ENCODE measurements at regions not wholly inside any gene's neighbourhood (a gene's known extent, or its start where the extent isn't known, plus 50 kb on each side); places are given as distances from the start of the nearest gene placed in this dataset.
"Not testable (repeated sequence)": the region's sequence is repeated elsewhere in the genome, so short reads cannot be mapped to it uniquely, and the experiment has no call there.

- no peaks in the 10 kb centered on the region for H3K9me3 ChIP-seq (ENCODE audit: control insufficient read depth in 1 of 2, low read length in 2 of 2)
- H3K4me1 ChIP-seq (ENCODE audit: control insufficient read depth in 1 of 2, insufficient read depth in 2 of 2, low read length in 2 of 2) = no peaks in the 10 kb centered on the region
- no peak overlapping the region for H3K27ac ChIP-seq (ENCODE audit: low read length)
- H3K4me3 ChIP-seq (ENCODE audit: low read depth in 1 of 2, low read length in 2 of 2) = no peak overlapping the region
- no peaks in the 10 kb centered on the region for H3K27me3 ChIP-seq (ENCODE audit: low read depth, low read length)
- no peaks in the 10 kb centered on the region for H3K36me3 ChIP-seq (ENCODE audit: control insufficient read depth in 1 of 2, insufficient read depth in 2 of 2, low read length in 2 of 2)
Observed at GRCh38 chr11:98289617-98290263, 731.0 kb upstream of the CNTN5 start.

- Histone ChIP-seq H3K9me3 (ENCODE audit: control insufficient read depth in 1 of 2, low read length in 2 of 2) (no peaks in the 10 kb centered on the region), H3K36me3 (ENCODE audit: control insufficient read depth in 1 of 2, insufficient read depth in 2 of 2, low read length in 2 of 2) (no peaks in the 10 kb centered on the region), H3K27ac (ENCODE audit: low read length) (no peak overlapping the region), H3K4me1 (ENCODE audit: control insufficient read depth in 1 of 2, insufficient read depth in 2 of 2, low read length in 2 of 2) (no peaks in the 10 kb centered on the region), H3K27me3 (ENCODE audit: low read depth, low read length) (no peaks in the 10 kb centered on the region), H3K4me3 (ENCODE audit: low read depth in 1 of 2, low read length in 2 of 2) (no peak overlapping the region)
Observed at GRCh38 chr11:98296091-98296880, 724.5 kb upstream of the CNTN5 start.

- no peak overlapping the region for H3K27ac ChIP-seq (ENCODE audit: low read length)
- H3K9me3 ChIP-seq (ENCODE audit: control insufficient read depth in 1 of 2, low read length in 2 of 2) = no peaks in the 10 kb centered on the region
- H3K27me3 ChIP-seq (ENCODE audit: low read depth, low read length) = no peaks in the 10 kb centered on the region
- H3K4me1 ChIP-seq (ENCODE audit: control insufficient read depth in 1 of 2, insufficient read depth in 2 of 2, low read length in 2 of 2) = no peaks in the 10 kb centered on the region
- H3K4me3 ChIP-seq (ENCODE audit: low read depth in 1 of 2, low read length in 2 of 2) = no peak overlapping the region
- H3K36me3 ChIP-seq (ENCODE audit: control insufficient read depth in 1 of 2, insufficient read depth in 2 of 2, low read length in 2 of 2) = no peaks in the 10 kb centered on the region
Observed at GRCh38 chr11:98300719-98301118, 720.0 kb upstream of the CNTN5 start.

GRCh38 chr11:98307827-98308491 lies 712.8 kb upstream of the CNTN5 start:
- Histone ChIP-seq H3K4me1 (ENCODE audit: control insufficient read depth in 1 of 2, insufficient read depth in 2 of 2, low read length in 2 of 2) (no peaks in the 10 kb centered on the region), H3K4me3 (ENCODE audit: low read depth in 1 of 2, low read length in 2 of 2) (no peak overlapping the region), H3K36me3 (ENCODE audit: control insufficient read depth in 1 of 2, insufficient read depth in 2 of 2, low read length in 2 of 2) (no peaks in the 10 kb centered on the region), H3K27me3 (ENCODE audit: low read depth, low read length) (no peaks in the 10 kb centered on the region), H3K27ac (ENCODE audit: low read length) (no peak overlapping the region), H3K9me3 (ENCODE audit: control insufficient read depth in 1 of 2, low read length in 2 of 2) (no peaks in the 10 kb centered on the region)

- H3K27me3 ChIP-seq (ENCODE audit: low read depth, low read length); H3K27ac ChIP-seq (ENCODE audit: low read length); H3K9me3 ChIP-seq (ENCODE audit: control insufficient read depth in 1 of 2, low read length in 2 of 2); H3K36me3 ChIP-seq (ENCODE audit: control insufficient read depth in 1 of 2, insufficient read depth in 2 of 2, low read length in 2 of 2); H3K4me3 ChIP-seq (ENCODE audit: low read depth in 1 of 2, low read length in 2 of 2); H3K4me1 ChIP-seq (ENCODE audit: control insufficient read depth in 1 of 2, insufficient read depth in 2 of 2, low read length in 2 of 2): not testable (repeated sequence)
Observed at GRCh38 chr11:98330306-98330705, 690.4 kb upstream of the CNTN5 start.

GRCh38 chr11:98358551-98358950 lies 662.2 kb upstream of the CNTN5 start:
- H3K4me3 ChIP-seq (ENCODE audit: low read depth in 1 of 2, low read length in 2 of 2) = no peak overlapping the region
- H3K9me3 ChIP-seq (ENCODE audit: control insufficient read depth in 1 of 2, low read length in 2 of 2) = no peaks in the 10 kb centered on the region
- H3K27me3 ChIP-seq (ENCODE audit: low read depth, low read length) = no peaks in the 10 kb centered on the region
- no peak overlapping the region for H3K27ac ChIP-seq (ENCODE audit: low read length)
- H3K4me1 ChIP-seq (ENCODE audit: control insufficient read depth in 1 of 2, insufficient read depth in 2 of 2, low read length in 2 of 2) = no peaks in the 10 kb centered on the region
- no peaks in the 10 kb centered on the region for H3K36me3 ChIP-seq (ENCODE audit: control insufficient read depth in 1 of 2, insufficient read depth in 2 of 2, low read length in 2 of 2)

- Histone ChIP-seq H3K4me3 (ENCODE audit: low read depth in 1 of 2, low read length in 2 of 2) (no peak overlapping the region), H3K4me1 (ENCODE audit: control insufficient read depth in 1 of 2, insufficient read depth in 2 of 2, low read length in 2 of 2) (no peaks in the 10 kb centered on the region), H3K27ac (ENCODE audit: low read length) (no peak overlapping the region), H3K27me3 (ENCODE audit: low read depth, low read length) (no peaks in the 10 kb centered on the region), H3K9me3 (ENCODE audit: control insufficient read depth in 1 of 2, low read length in 2 of 2) (no peaks in the 10 kb centered on the region), H3K36me3 (ENCODE audit: control insufficient read depth in 1 of 2, insufficient read depth in 2 of 2, low read length in 2 of 2) (no peaks in the 10 kb centered on the region)
Observed at GRCh38 chr11:98365190-98365589, 655.6 kb upstream of the CNTN5 start.

- Histone ChIP-seq H3K27me3 (ENCODE audit: low read depth, low read length) (no peaks in the 10 kb centered on the region), H3K4me1 (ENCODE audit: control insufficient read depth in 1 of 2, insufficient read depth in 2 of 2, low read length in 2 of 2) (no peaks in the 10 kb centered on the region), H3K27ac (ENCODE audit: low read length) (no peak overlapping the region), H3K9me3 (ENCODE audit: control insufficient read depth in 1 of 2, low read length in 2 of 2) (no peaks in the 10 kb centered on the region), H3K36me3 (ENCODE audit: control insufficient read depth in 1 of 2, insufficient read depth in 2 of 2, low read length in 2 of 2) (no peaks in the 10 kb centered on the region), H3K4me3 (ENCODE audit: low read depth in 1 of 2, low read length in 2 of 2) (no peak overlapping the region)
Observed at GRCh38 chr11:98365941-98366340, 654.8 kb upstream of the CNTN5 start.

GRCh38 chr11:98390391-98390790 lies 630.4 kb upstream of the CNTN5 start:
- no peak overlapping the region for H3K27ac ChIP-seq (ENCODE audit: low read length)
- H3K4me3 ChIP-seq (ENCODE audit: low read depth in 1 of 2, low read length in 2 of 2) = no peak overlapping the region
- no peaks in the 10 kb centered on the region for H3K27me3 ChIP-seq (ENCODE audit: low read depth, low read length)
- H3K4me1 ChIP-seq (ENCODE audit: control insufficient read depth in 1 of 2, insufficient read depth in 2 of 2, low read length in 2 of 2) = no peaks in the 10 kb centered on the region
- no peaks in the 10 kb centered on the region for H3K36me3 ChIP-seq (ENCODE audit: control insufficient read depth in 1 of 2, insufficient read depth in 2 of 2, low read length in 2 of 2)
- H3K9me3 ChIP-seq (ENCODE audit: control insufficient read depth in 1 of 2, low read length in 2 of 2) = no peaks in the 10 kb centered on the region

GRCh38 chr11:98394500-98394899 lies 626.2 kb upstream of the CNTN5 start:
- H3K27ac ChIP-seq (ENCODE audit: low read length); H3K9me3 ChIP-seq (ENCODE audit: control insufficient read depth in 1 of 2, low read length in 2 of 2); H3K36me3 ChIP-seq (ENCODE audit: control insufficient read depth in 1 of 2, insufficient read depth in 2 of 2, low read length in 2 of 2); H3K27me3 ChIP-seq (ENCODE audit: low read depth, low read length); H3K4me3 ChIP-seq (ENCODE audit: low read depth in 1 of 2, low read length in 2 of 2); H3K4me1 ChIP-seq (ENCODE audit: control insufficient read depth in 1 of 2, insufficient read depth in 2 of 2, low read length in 2 of 2): not testable (repeated sequence)

- H3K27me3 ChIP-seq (ENCODE audit: low read depth, low read length) = no peaks in the 10 kb centered on the region
- no peak overlapping the region for H3K4me3 ChIP-seq (ENCODE audit: low read depth in 1 of 2, low read length in 2 of 2)
- no peaks in the 10 kb centered on the region for H3K4me1 ChIP-seq (ENCODE audit: control insufficient read depth in 1 of 2, insufficient read depth in 2 of 2, low read length in 2 of 2)
- H3K27ac ChIP-seq (ENCODE audit: low read length) = no peak overlapping the region
- H3K9me3 ChIP-seq (ENCODE audit: control insufficient read depth in 1 of 2, low read length in 2 of 2) = no peaks in the 10 kb centered on the region
- no peaks in the 10 kb centered on the region for H3K36me3 ChIP-seq (ENCODE audit: control insufficient read depth in 1 of 2, insufficient read depth in 2 of 2, low read length in 2 of 2)
Observed at GRCh38 chr11:98398508-98398907, 622.2 kb upstream of the CNTN5 start.

Measured in muscle layer of duodenum (tissue), 2 donors.